ENCODE measurements at regions not wholly inside any gene's neighbourhood (a gene's known extent, or its start where the extent isn't known, plus 50 kb on each side); places are given as distances from the start of the nearest gene placed in this dataset.

GRCh38 chr3:117160176-117160575, 450.6 kb downstream of the TUSC7 start:
- no peak overlapping the region for H3K4me3 ChIP-seq (ENCODE audit: low read depth, low read length)
- no peak for TF ChIP-seq CTCF (conservative IDR thresholded peaks at IDR 0.05; ENCODE audit: low read depth, low read length)
- no peak for DNase-seq (ENCODE audit: low read depth)

GRCh38 chr3:117161816-117162215, 452.2 kb downstream of the TUSC7 start:
- no peak for DNase-seq (ENCODE audit: low read depth)
- H3K4me3 ChIP-seq (ENCODE audit: low read depth, low read length), result no peak overlapping the region
- TF ChIP-seq CTCF (conservative IDR thresholded peaks at IDR 0.05; ENCODE audit: low read depth, low read length), result no peak

GRCh38 chr3:117165176-117165575, 455.6 kb downstream of the TUSC7 start:
- DNase-seq (ENCODE audit: low read depth), result no peak
- TF ChIP-seq CTCF (conservative IDR thresholded peaks at IDR 0.05; ENCODE audit: low read depth, low read length), result no peak
- H3K4me3 ChIP-seq (ENCODE audit: low read depth, low read length), result no peak overlapping the region

GRCh38 chr3:117165601-117166051, 456.0 kb downstream of the TUSC7 start:
- no peak for DNase-seq (ENCODE audit: low read depth)

GRCh38 chr3:117168896-117169295, 459.3 kb downstream of the TUSC7 start:
- no peak overlapping the region for H3K4me3 ChIP-seq (ENCODE audit: low read depth, low read length)
- no peak for DNase-seq (ENCODE audit: low read depth)
- no peak for TF ChIP-seq CTCF (conservative IDR thresholded peaks at IDR 0.05; ENCODE audit: low read depth, low read length)

More at GRCh38 chr3:117165601-117166051, 456.0 kb downstream of the TUSC7 start:
- no peak overlapping the region for H3K4me3 ChIP-seq (ENCODE audit: low read depth, low read length)
- no peak for TF ChIP-seq CTCF (conservative IDR thresholded peaks at IDR 0.05; ENCODE audit: low read depth, low read length)

- TF ChIP-seq CTCF (conservative IDR thresholded peaks at IDR 0.05; ENCODE audit: low read depth, low read length), result no peak
- no peak for DNase-seq (ENCODE audit: low read depth)
- H3K4me3 ChIP-seq (ENCODE audit: low read depth, low read length), result no peak overlapping the region
Observed at GRCh38 chr3:117170094-117170493, 460.5 kb downstream of the TUSC7 start.

GRCh38 chr3:117171124-117171523, 461.5 kb downstream of the TUSC7 start:
- DNase-seq (ENCODE audit: low read depth), result no peak
- no peak for TF ChIP-seq CTCF (conservative IDR thresholded peaks at IDR 0.05; ENCODE audit: low read depth, low read length)
- H3K4me3 ChIP-seq (ENCODE audit: low read depth, low read length), result no peak overlapping the region

Data from choroid plexus epithelial cell (primary cell).